GM12878 (cell line): ENCODE measurements at regions not wholly inside any gene's neighbourhood (a gene's known extent, or its start where the extent isn't known, plus 50 kb on each side); places are given as distances from the start of the nearest gene placed in this dataset.

Source experiments
- ATAC-seq: fragments of 200-7000 bp; cut with Tn5 transposase; 3 replicates; pipeline ENCODE4 v1.9.1; 2020; ENCODE audit warnings: mild to moderate bottlenecking, moderate library complexity
- BruUV-seq: library from RNA; stranded (reverse); fragments of 400-500 nt; replicated peaks from 2 replicates; lab custom pipeline; 2021; lab: Mats Ljungman, UMichigan
- CTCF ChIA-PET: fragments of 300-600 bp; sonication (Branson Sonifier 250); formaldehyde crosslinking; extraction: SDS; loops from one replicate; lab custom pipeline; 2021; ENCODE audit warnings: inconsistent platforms; lab: Yijun Ruan, JAX
- POLR2A ChIA-PET: fragments of 350-600 bp; formaldehyde crosslinking; extraction: SDS; loops from one replicate; lab custom pipeline; 2021; ENCODE audit warnings: inconsistent platforms; lab: Charles Lee
- RAD21 ChIA-PET: fragments of 300-600 bp; sonication (Branson Sonifier 250); formaldehyde crosslinking; loops from one replicate; lab custom pipeline; 2023; ENCODE audit warnings: antibody characterized with exemption; ENCODE audit not compliant: unreplicated experiment; lab: Charles Lee
- SMC1A ChIA-PET: fragments of 300-600 bp; sonication (Branson Sonifier 250); formaldehyde crosslinking; loops from one replicate; lab custom pipeline; 2023; ENCODE audit not compliant: unreplicated experiment, uncharacterized antibody; lab: Charles Lee
- DNase-seq: peaks from one replicate; pipeline ENCODE4 v3.0.0-alpha.2; 2011; ENCODE audit warnings: low read depth, low spot score
- FAIRE-seq: peaks from 3 replicates; lab custom pipeline; 2011; peaks lifted over from hg19 to GRCh38; lab: Jason Lieb, UNC
- H2AFZ ChIP-seq: 2 replicates; pipeline ENCODE4 v1.6.0; 2011; ENCODE audit warnings: low read depth, low read length, control low read depth; ENCODE audit not compliant: control insufficient read depth
- H3K27ac ChIP-seq: 2 replicates; pipeline ENCODE4 v1.5.1; 2011; ENCODE audit warnings: control low read depth; ENCODE audit not compliant: control insufficient read depth, insufficient read depth
- H3K27me3 ChIP-seq, 2 experiments: replicated peaks in 1 of 2; 2 replicates each; pipeline versions ENCODE4 v1.6.0 to v1.6.1; 2011; ENCODE audit warnings: low read length in 1 of 2; ENCODE audit not compliant: control insufficient read depth in 2 of 2, insufficient read depth in 2 of 2
- H3K36me3 ChIP-seq, 2 experiments: 2 replicates each; pipeline ENCODE4 v1.5.1; 2011; ENCODE audit warnings: low read length in 1 of 2; ENCODE audit not compliant: control insufficient read depth in 2 of 2, insufficient read depth in 2 of 2
- H3K4me1 ChIP-seq: 2 replicates; pipeline ENCODE4 v1.6.1; 2011; ENCODE audit warnings: mild to moderate bottlenecking, low read length, moderate library complexity, mixed read lengths; ENCODE audit not compliant: control insufficient read depth, insufficient read depth
- H3K4me2 ChIP-seq: 2 replicates; pipeline ENCODE4 v1.6.0; 2011; ENCODE audit warnings: control low read depth; ENCODE audit not compliant: control insufficient read depth, insufficient read depth
- H3K4me3 ChIP-seq: fragments of 200-600 bp; sonication (generic); 2 replicates; pipeline ENCODE4 v1.5.1; 2016
- H3K79me2 ChIP-seq: 2 replicates; pipeline ENCODE4 v1.6.0; 2011; ENCODE audit warnings: low read length; ENCODE audit not compliant: control insufficient read depth, insufficient read depth
- H3K9ac ChIP-seq: 2 replicates; pipeline ENCODE4 v1.8.0; 2011; ENCODE audit warnings: low read length, control low read depth, mixed read lengths; ENCODE audit not compliant: control insufficient read depth, insufficient read depth
- H3K9me3 ChIP-seq: replicated peaks from 3 replicates; pipeline ENCODE4 v1.5.1; 2011; ENCODE audit warnings: mild to moderate bottlenecking, low read length; ENCODE audit not compliant: control insufficient read depth, insufficient read depth
- H4K20me1 ChIP-seq: 2 replicates; pipeline ENCODE4 v1.6.0; 2011; ENCODE audit not compliant: control insufficient read depth, insufficient read depth
- ATF7 ChIP-seq: fragments of 450-650 bp; IDR thresholded peaks from 2 replicates; pipeline ENCODE4 v1.6.1; 2016; ENCODE audit warnings: low read depth, mild to moderate bottlenecking
- EP300 ChIP-seq, 2 experiments: fragments of 150-350 bp in 1 of 2; IDR thresholded peaks; 2 replicates each; pipeline ENCODE4 v1.6.1; 2011 to 2012; ENCODE audit warnings: low read depth in 2 of 2, low read length in 2 of 2, borderline replicate concordance in 1 of 2, improper control_type of control experiment in 1 of 2, inconsistent platforms in 1 of 2; ENCODE audit not compliant: control insufficient read depth in 1 of 2
- MEF2A ChIP-seq: IDR thresholded peaks from 2 replicates; pipeline ENCODE4 v1.6.1; 2011; ENCODE audit warnings: low read depth, mild to moderate bottlenecking, low read length, moderate library complexity; ENCODE audit not compliant: insufficient read depth
- MEF2B ChIP-seq: fragments of 450-650 bp; IDR thresholded peaks from 2 replicates; pipeline ENCODE4 v1.6.1; 2018; ENCODE audit warnings: mild to moderate bottlenecking, moderate library complexity; ENCODE audit not compliant: partially characterized antibody, poor library complexity, severe bottlenecking
- MTA2 ChIP-seq: fragments of 450-650 bp; IDR thresholded peaks from 2 replicates; pipeline ENCODE4 v1.6.1; 2016; ENCODE audit warnings: low read depth, mild to moderate bottlenecking, moderate library complexity
- ZNF217 ChIP-seq: fragments of 450-650 bp; IDR thresholded peaks from 2 replicates; pipeline ENCODE4 v1.6.1; 2017; ENCODE audit warnings: antibody characterized with exemption, mild to moderate bottlenecking
- WGBS: methylation state at CpG from one replicate; pipeline ENCODE4 v1.1.6; 2016; ENCODE audit warnings: low lambda C conversion rate; ENCODE audit not compliant: insufficient replicate concordance, insufficient coverage; ENCODE audit errors: missing lambda C conversion rate; 5-methylcytosine and 5-hydroxymethylcytosine counted together
- in situ Hi-C: fragments of 300-500 bp; cut with MboI; formaldehyde crosslinking; loops from 9 replicates; pipeline ENCODE4 v1.14.3; 2018; ENCODE audit warnings: mixed read lengths
- intact Hi-C: fragments of 100-400 bp; cut with micrococcal nuclease; formaldehyde crosslinking; loops from one replicate; pipeline ENCODE4 v1.14.2; 2022; ENCODE audit not compliant: unreplicated experiment
- TF ChIP-seq, protein P1 (sequence below): IDR thresholded peaks from 2 replicates; pipeline ENCODE4 v1.6.1; 2012; ENCODE audit warnings: improper control_type of control experiment, low read depth, low read length; ENCODE audit not compliant: insufficient replicate concordance

DNA sequence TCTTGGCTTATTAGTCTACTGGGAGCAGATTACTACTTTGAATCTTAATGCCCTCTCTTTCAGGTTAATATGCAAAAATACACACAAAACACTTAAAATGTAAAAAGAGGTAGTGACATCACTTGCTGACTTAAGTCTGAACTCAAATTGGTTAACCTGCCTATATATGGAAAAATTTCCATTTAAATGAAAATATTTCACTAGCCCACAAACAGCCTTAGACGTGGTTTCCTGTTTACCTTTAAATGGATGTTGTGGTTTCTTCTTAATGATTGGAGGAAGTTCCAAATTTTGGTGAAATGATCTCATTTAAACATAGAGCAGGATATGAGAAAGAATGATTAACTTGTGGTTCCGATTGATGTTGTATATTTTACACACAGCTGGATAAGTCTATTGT, 553.7 kb downstream of the CD109 start:
- in situ Hi-C loops: no loop called here
- no peak overlapping the region for H3K4me3 ChIP-seq
- H3K27ac ChIP-seq: no peak overlapping the region
- no peak overlapping the region for H3K4me2 ChIP-seq
- CTCF ChIA-PET: no interaction called here
- TF ChIP-seq EP300 (IDR thresholded peaks at IDR 0.05; ENCODE audit: borderline replicate concordance in 1 of 2, control insufficient read depth in 1 of 2, low read depth in 2 of 2, low read length in 2 of 2): peak; percentile 22 to 44; a peak in 1 of 4 replicates
- TF ChIP-seq, protein P1, sequence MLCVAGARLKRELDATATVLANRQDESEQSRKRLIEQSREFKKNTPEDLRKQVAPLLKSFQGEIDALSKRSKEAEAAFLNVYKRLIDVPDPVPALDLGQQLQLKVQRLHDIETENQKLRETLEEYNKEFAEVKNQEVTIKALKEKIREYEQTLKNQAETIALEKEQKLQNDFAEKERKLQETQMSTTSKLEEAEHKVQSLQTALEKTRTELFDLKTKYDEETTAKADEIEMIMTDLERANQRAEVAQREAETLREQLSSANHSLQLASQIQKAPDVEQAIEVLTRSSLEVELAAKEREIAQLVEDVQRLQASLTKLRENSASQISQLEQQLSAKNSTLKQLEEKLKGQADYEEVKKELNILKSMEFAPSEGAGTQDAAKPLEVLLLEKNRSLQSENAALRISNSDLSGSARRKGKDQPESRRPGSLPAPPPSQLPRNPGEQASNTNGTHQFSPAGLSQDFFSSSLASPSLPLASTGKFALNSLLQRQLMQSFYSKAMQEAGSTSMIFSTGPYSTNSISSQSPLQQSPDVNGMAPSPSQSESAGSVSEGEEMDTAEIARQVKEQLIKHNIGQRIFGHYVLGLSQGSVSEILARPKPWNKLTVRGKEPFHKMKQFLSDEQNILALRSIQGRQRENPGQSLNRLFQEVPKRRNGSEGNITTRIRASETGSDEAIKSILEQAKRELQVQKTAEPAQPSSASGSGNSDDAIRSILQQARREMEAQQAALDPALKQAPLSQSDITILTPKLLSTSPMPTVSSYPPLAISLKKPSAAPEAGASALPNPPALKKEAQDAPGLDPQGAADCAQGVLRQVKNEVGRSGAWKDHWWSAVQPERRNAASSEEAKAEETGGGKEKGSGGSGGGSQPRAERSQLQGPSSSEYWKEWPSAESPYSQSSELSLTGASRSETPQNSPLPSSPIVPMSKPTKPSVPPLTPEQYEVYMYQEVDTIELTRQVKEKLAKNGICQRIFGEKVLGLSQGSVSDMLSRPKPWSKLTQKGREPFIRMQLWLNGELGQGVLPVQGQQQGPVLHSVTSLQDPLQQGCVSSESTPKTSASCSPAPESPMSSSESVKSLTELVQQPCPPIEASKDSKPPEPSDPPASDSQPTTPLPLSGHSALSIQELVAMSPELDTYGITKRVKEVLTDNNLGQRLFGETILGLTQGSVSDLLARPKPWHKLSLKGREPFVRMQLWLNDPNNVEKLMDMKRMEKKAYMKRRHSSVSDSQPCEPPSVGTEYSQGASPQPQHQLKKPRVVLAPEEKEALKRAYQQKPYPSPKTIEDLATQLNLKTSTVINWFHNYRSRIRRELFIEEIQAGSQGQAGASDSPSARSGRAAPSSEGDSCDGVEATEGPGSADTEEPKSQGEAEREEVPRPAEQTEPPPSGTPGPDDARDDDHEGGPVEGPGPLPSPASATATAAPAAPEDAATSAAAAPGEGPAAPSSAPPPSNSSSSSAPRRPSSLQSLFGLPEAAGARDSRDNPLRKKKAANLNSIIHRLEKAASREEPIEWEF: no peak
- peak; percentile 29 for TF ChIP-seq MEF2B
- no peak for TF ChIP-seq MEF2A
- TF ChIP-seq ATF7: peak; percentile 70
- no peak for TF ChIP-seq ZNF217
- TF ChIP-seq MTA2: peak; percentile 71
- H3K9me3 ChIP-seq: no peaks in the 10 kb centered on the region
- intact Hi-C loops: no loop called here
- no peaks in the 10 kb centered on the region for H3K79me2 ChIP-seq
- no peak overlapping the region for H2AFZ ChIP-seq
- FAIRE-seq (no peak), ATAC-seq (peak; percentile 85), DNase-seq (peak; percentile 2)
- H4K20me1 ChIP-seq: no peaks in the 10 kb centered on the region
- no peaks in the 10 kb centered on the region for H3K27me3 ChIP-seq
- H3K36me3 ChIP-seq: no peaks in the 10 kb centered on the region
- no peak overlapping the region for H3K9ac ChIP-seq
- no TSS peak for BruUV-seq
- RAD21 ChIA-PET: no interaction called here
- H3K4me1 ChIP-seq: no peaks in the 10 kb centered on the region
- SMC1A ChIA-PET: no interaction called here
- POLR2A ChIA-PET: interaction anchor here (0.6 kb wide), 1 partner anchor 11 kb away, joined by 3 read pairs; no protein-coding TSS in a partner anchor
- 0% methylated on average over 2 of the region's 2 CpGs for WGBS
